Liver (tissue), 3 donors: ENCODE measurements at regions not wholly inside any gene's neighbourhood (a gene's known extent, or its start where the extent isn't known, plus 50 kb on each side); places are given as distances from the start of the nearest gene placed in this dataset.

Experiments
- ATF3 ChIP-seq: IDR thresholded peaks from 2 replicates; pipeline ENCODE4 v1.6.1; 2016; ENCODE audit warnings: antibody characterized with exemption
- CTCF ChIP-seq: fragments of 150-350 bp; IDR thresholded peaks from 2 replicates; pipeline ENCODE4 v1.5.1; 2017; ENCODE audit warnings: improper control_type of control experiment, low read depth, low read length; ENCODE audit not compliant: missing input control
- EGR1 ChIP-seq, 2 donors: IDR thresholded peaks; 2 replicates each; pipeline ENCODE4 v1.6.1; 2016 to 2018; ENCODE audit warnings: antibody characterized with exemption in 2 of 2, low read depth in 2 of 2
- GABPA ChIP-seq, 2 donors: IDR thresholded peaks in 1 of 2; conservative IDR thresholded peaks in 1 of 2; 2 replicates each; pipeline ENCODE4 v1.6.1; 2016; ENCODE audit warnings: antibody characterized with exemption in 2 of 2, mild to moderate bottlenecking in 1 of 2, moderate library complexity in 1 of 2
- HNF4A ChIP-seq, 2 donors: conservative IDR thresholded peaks; 2 replicates each; pipeline ENCODE4 v1.6.1; 2016; ENCODE audit warnings: antibody characterized with exemption in 2 of 2, mild to moderate bottlenecking in 2 of 2
- MAX ChIP-seq: IDR thresholded peaks from 2 replicates; pipeline ENCODE4 v1.6.1; 2016; ENCODE audit warnings: antibody characterized with exemption
- NR2F2 ChIP-seq: IDR thresholded peaks from 2 replicates; pipeline ENCODE4 v1.6.1; 2016; ENCODE audit warnings: antibody characterized with exemption
- RAD21 ChIP-seq, 2 donors: IDR thresholded peaks; 2 replicates each; pipeline ENCODE4 v1.6.1; 2016; ENCODE audit warnings: antibody characterized with exemption in 2 of 2, mild to moderate bottlenecking in 2 of 2
- REST ChIP-seq: IDR thresholded peaks from 2 replicates; pipeline ENCODE4 v1.6.1; 2016; ENCODE audit warnings: antibody characterized with exemption, mild to moderate bottlenecking
- RXRA ChIP-seq, 2 donors: IDR thresholded peaks; 2 replicates each; pipeline ENCODE4 v1.6.1; 2017 to 2018; ENCODE audit warnings: antibody characterized with exemption in 2 of 2, mild to moderate bottlenecking in 1 of 2
- SP1 ChIP-seq: IDR thresholded peaks from 2 replicates; pipeline ENCODE4 v1.6.1; 2018; ENCODE audit warnings: antibody characterized with exemption, mild to moderate bottlenecking
- TAF1 ChIP-seq: conservative IDR thresholded peaks from 2 replicates; pipeline ENCODE4 v1.6.1; 2016; ENCODE audit warnings: antibody characterized with exemption, mild to moderate bottlenecking
- YY1 ChIP-seq: IDR thresholded peaks from 2 replicates; pipeline ENCODE4 v1.6.1; 2016; ENCODE audit warnings: antibody characterized with exemption, mild to moderate bottlenecking
- TF ChIP-seq, protein P1 (sequence below): IDR thresholded peaks from 2 replicates; pipeline ENCODE4 v1.6.1; 2016; ENCODE audit warnings: antibody characterized with exemption
- donor health status: healthy.
- donor health status: healthy.

GRCh38 chr4:56229947-56230346, 157.3 kb downstream of the AASDH start:
- TF ChIP-seq REST (no peak), CTCF (no peak), TAF1 (no peak), GABPA (IDR thresholded peaks at IDR 0.05 in 1 of 2, conservative IDR thresholded peaks at IDR 0.05 in 1 of 2) (no peak), SP1 (no peak), MAX (no peak), YY1 (no peak), EGR1 (IDR thresholded peaks at IDR 0.05; ENCODE audit: low read depth in 2 of 2) (no peak), RXRA (IDR thresholded peaks at IDR 0.05) (no peak), ATF3 (no peak), NR2F2 (no peak), RAD21 (IDR thresholded peaks at IDR 0.05) (no peak), HNF4A (conservative IDR thresholded peaks at IDR 0.05) (no peak)
- TF ChIP-seq, protein P1, sequence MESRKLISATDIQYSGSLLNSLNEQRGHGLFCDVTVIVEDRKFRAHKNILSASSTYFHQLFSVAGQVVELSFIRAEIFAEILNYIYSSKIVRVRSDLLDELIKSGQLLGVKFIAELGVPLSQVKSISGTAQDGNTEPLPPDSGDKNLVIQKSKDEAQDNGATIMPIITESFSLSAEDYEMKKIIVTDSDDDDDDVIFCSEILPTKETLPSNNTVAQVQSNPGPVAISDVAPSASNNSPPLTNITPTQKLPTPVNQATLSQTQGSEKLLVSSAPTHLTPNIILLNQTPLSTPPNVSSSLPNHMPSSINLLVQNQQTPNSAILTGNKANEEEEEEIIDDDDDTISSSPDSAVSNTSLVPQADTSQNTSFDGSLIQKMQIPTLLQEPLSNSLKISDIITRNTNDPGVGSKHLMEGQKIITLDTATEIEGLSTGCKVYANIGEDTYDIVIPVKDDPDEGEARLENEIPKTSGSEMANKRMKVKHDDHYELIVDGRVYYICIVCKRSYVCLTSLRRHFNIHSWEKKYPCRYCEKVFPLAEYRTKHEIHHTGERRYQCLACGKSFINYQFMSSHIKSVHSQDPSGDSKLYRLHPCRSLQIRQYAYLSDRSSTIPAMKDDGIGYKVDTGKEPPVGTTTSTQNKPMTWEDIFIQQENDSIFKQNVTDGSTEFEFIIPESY, result no peak
